OCI-M1 (cell line): ENCODE measurements at regions not wholly inside any gene's neighbourhood (a gene's known extent, or its start where the extent isn't known, plus 50 kb on each side); places are given as distances from the start of the nearest gene placed in this dataset.

Experiments
- DNase-seq: peaks from one replicate; lab custom pipeline; 2025; lab: John Stamatoyannopoulos, UW

DNA sequence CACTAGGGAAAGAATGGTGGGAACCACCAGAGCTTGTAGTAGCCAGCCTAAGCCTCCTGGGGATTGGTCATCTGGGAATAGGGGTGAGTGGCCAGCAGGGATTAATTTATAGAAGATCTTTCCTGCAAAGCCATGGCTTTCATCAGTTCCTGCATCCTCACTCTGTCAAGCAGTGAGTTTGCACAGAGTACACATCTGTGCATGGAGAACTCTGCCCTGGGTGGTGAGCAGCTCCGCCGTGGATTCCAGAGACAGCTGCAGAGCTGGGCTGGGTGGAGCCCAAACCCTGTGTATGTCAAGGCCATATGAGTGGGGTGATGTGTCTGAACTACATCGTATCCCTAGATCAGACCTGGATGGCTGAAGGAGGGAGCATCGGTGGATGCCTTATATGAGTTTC is 182.2 kb downstream of the GLI2 start:
- no peak for DNase-seq

DNA sequence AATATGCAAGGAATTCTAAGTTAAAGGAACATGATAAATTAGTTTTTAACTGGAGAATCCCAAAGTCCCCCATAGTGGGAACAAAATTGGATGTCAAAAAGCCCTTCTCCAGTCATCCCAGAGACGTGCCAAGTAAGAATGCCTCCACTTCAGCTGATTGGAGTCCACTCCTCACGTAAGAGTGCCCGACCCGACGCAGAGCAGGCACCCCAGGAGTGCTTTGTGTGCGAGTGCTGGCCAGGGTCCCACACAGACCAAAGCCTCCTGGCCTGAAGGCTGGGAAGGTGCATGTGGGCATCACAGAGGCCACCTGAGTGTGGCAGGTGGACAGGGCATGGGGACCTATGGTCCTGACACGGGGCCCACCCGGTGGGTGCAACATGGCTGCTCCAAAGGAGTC is 183.5 kb downstream of the GLI2 start:
- DNase-seq = no peak

DNA sequence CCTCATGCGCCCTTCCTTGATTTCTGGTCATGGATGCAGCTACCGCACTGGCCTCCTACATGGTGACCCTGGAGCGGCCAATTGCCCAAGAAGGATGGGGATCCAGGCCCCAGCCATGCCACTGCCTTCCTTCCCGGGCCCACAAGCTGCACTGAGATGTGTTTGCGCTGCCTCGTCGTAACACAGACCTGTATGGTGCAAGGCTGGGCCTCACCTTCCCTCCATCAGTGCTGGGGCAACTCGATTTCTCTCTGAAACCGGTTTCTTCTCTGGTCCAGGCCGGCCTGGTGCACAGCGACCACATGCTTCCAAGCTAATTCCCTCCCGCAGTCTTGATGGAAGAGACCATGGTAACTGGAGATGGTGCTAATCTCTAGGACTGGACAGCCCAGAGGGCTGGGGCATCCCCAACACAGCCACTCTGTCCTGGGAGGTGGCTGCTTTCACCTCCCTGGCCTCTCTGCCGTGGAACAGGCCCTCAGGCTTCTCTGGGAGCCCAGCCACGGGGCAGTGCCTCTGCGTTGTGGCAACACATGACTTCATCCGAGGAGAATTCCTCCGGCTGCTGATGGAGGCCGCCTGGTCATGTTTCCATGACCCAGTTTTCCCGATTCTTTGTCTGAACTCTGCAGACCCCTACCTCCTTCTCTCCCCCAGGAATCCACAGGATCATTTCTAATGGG is 184.2 kb downstream of the GLI2 start:
- DNase-seq = no peak

DNA sequence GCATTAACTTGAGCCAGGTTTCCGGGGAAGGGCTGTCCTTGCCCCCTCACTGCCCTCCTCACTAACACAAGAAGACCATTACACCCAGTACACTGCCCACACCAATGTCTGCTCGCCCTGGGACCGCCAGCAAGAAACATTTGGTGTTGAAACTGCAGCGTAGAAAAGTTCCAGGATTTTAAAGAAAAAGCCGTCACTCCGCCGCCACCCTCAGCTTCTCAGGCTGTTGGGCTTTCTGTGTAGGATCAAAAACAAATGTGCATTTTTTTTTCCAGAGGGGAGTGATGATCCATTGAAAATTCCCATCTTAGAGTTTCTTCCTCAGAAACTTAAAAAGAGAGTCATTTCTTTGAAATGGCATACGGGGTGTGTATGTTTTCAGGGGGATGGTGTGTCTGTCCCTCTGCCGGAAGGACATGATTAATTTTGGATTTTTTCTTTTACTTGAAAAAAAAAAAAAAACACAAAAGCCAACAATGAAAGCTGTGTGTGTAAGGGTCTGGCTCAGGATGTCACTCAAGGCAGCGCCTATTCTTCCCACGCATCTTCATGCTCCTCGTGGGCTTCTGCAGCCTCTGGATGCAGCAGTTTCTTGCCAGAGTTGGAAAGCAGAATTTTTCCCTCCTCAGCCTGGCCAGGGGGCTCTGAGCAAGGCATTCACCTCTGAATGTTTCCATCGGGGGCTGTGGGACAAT is 184.9 kb downstream of the GLI2 start:
- DNase-seq = no peak

DNA sequence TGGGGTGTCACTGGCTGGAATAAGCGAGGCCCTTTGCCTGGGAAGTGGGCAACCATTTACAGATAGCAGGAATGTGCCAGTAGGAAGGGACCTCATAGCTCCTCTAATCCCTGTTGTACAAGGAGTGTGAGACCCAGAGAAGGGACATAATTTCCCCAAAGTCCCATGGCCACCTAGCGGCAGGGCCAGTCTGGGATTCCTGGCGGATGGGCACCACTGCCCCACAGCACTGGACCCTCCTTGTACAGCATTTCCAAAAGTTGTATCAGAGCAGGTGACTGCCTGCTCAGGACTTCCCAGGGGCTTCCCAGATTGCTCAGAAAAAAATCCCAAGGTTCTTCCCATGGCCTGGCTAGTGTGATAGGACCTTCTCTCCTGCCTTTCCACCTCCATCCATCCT is 185.8 kb downstream of the GLI2 start:
- no peak for DNase-seq

DNA sequence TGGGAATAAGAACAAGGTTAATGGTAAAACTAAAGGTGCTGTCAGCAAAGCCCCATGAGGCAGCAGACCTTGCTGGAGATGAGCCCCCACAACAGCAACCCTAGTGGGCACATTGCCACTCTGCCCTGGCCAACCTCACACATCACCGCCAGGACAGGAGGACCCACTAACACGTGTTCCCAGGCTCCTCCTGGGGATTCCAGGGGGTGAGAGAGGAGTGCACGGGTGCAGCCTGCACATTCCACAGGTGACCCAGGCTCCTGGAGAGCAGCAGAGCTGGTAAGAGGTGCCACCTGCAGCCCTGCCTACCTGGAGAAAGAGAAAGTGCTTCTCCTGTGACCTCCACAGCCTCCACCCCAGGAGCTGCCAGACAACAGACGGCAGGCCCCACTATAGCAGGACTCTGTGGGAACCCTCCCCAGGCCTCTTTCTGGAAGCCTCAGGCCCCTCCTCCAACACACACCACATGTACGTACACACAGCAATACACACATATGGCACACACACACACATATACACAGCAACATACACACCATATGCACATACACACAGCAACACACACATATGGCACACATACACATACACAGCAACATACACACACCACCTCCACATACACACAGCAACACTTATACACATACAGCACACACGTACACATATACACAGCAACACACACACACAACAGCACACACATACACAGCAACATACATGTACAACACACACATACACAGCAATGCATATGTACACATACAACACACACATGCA is 187.1 kb downstream of the GLI2 start:
- no peak for DNase-seq

DNA sequence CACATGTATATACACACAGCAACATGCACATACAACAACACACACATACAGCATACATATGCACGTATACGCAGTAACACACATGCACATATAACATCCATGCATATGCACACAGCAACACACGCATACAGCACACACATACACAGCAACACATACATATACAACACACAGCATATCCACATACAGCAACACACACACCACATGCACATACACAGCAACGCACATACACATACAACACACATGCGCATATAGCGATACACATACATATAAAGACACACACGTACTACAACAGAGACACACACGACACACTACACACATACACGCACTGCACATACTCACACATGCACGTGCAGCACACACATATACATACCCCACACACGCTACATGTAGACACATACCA is 187.8 kb downstream of the GLI2 start:
- no peak for DNase-seq

DNA sequence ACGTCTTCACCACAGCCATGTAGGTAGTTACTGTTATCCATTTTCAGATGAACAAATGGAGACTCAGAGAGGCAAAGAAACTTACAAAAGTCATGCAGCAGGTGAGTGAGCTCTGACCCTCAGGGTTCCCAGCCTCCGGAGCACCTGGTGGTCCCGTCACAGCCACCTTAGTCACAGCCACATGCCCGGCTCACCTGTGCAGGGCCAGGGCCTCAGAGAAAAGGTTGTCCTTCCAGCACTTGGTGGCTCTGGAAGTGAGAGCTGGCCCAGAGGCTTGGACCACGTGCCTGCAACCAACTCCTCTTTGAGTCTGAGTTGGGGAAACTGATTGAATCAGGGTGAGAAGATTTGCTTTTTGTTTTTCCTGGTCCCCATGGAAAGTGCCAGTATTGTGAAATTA is 189.3 kb downstream of the GLI2 start:
- no peak for DNase-seq

DNA sequence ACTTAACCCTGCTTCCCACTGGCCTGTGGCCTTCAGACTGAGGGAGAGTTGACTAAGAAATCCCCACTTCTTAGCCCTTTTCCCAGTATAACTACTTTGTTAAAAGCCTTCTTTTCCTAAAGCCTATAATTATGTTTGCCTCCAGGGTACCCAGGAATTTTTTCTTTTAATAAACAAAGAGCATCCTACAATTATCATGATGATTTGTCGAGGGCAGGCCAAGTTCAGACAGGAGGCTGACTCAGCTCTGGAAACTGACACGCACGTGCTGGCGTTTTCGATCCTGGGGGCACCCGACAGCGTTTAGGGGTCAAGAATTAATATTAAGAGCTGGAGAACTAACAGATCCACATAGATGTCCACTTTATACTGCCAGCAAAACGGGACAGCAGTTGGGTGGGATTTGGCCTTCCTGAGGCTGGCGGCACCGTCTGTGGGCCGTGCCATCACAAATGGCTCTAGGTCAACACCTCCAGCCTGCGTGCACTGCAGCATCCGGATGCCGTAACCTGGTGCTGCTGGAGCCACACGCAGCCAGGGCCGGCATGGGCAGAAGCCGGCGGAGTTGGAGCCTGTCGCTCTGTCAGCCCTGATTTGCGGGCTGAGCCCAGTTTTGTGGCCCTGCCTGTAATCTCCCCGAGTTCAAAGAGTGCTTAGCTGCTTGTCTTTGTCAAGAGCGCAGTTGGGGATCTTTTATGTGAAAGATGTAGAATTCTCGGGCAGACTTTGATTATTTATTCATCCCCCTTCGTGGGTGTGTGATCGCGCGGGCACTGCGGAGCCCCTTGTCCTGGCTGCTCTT is 191.0 kb downstream of the GLI2 start:
- DNase-seq = no peak

DNA sequence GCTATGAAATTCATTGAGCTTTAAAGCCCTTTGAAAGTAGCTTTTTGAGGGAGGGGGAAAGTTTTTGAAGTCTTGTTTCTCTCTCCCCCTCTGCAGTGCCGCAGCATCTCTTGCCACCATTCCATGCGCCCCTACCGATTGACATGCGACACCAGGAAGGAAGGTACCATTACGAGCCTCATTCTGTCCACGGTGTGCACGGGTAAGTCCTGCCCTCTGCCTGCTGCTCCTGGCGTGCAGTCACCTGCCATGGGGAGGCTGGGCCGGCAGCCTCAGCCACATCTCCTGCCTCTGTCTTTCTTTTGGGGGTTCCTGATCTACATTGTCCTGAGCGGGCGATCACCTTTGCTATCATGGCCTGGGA is 191.6 kb downstream of the GLI2 start:
- no peak for DNase-seq

DNA sequence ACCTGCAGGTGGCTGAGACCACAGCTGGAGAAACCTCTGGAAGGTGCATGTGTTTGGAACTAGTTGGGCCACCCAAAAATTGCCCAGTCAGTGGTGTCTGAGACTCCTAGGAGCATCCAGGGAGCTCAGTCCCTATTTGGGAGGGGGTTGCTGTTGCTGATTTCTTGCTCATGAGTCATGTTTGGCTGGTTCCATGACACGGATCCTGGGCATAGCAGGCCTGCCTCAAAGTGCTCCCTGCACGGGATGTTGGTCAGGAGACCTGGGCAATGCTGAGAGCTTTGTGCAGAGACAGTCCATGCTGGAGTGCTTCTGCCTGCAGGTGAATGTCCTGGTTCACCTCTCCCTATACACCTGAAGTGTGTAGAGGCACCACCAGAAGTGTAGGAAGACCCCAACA is 194.2 kb downstream of the GLI2 start:
- no peak for DNase-seq

DNA sequence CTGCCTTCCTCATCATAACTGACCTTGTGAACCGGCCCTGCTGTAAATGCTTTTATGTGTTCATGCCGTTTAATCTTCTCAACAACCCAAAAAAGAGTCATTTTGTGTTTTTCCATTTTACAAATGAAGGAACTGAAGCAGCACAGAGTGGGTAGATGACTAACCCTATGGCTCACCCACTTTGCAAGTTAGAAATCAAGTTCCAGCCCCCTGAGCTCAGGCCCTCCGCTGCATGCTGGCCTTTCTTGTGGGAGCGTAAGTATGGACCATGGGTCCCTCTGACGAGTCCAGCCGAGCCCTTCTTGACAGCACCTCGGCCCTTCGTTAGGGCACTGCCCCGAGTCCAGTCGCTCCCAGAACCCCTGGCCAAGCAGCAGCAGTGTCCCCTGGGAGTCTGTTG is 194.6 kb downstream of the GLI2 start:
- DNase-seq = no peak

DNA sequence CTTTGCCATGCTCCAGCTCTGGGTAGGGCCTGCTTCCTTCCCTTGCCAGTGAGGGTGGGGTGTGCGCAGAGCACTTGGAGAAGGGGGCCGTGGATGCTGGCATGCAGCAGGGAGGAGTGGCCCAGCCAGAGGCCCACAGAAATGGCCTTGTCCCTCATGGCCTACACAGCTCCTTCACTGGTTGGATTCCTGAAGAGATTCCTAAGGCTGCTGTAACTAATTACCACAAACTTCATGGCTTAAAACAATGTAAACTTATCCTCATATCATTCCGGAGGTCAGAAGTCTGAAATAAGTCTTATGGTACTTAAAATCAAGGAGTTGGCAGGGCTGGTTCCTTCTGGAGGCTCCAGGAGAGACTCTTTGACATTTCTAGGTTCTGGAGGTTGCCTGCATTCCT is 195.2 kb downstream of the GLI2 start:
- DNase-seq = no peak

DNA sequence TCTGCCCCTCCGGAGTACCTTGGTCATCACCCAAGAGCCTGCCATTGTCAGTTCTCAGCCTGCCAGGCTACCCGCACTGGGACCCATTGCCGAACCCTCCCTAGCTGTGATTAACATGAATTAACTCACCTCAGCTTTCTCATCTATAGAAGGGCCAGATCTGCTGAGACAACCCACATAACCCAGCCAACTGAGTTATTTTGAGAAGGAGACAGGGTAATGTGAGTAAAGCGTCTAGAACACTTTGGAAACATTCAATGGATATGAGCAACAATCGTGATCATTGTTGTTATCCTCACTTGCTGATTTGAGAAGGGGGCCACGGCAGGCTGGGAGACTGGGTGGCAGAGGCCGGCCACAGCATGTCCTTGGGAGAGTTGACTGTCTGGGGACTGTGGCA is 196.8 kb downstream of the GLI2 start:
- DNase-seq = no peak

DNA sequence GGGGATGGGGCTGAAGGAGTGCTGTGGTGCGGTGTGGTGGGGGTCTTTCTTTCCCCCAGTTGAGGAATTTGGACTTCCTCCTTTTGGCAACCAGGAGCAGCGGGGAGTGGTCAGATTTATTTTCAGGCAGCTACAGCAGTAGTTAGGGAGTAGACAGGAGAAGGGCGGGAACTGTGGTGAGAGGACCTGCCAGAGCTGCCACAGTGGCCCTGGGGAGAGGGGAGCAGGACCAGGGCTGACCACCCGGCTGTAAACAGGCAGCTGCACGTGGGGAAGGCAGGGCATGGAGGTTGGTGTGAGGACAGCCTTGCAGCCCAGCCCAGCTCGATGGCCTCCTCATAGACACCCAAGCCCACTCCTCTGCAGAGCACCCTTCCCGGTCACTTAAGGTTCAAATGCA is 197.2 kb downstream of the GLI2 start:
- DNase-seq = no peak

DNA sequence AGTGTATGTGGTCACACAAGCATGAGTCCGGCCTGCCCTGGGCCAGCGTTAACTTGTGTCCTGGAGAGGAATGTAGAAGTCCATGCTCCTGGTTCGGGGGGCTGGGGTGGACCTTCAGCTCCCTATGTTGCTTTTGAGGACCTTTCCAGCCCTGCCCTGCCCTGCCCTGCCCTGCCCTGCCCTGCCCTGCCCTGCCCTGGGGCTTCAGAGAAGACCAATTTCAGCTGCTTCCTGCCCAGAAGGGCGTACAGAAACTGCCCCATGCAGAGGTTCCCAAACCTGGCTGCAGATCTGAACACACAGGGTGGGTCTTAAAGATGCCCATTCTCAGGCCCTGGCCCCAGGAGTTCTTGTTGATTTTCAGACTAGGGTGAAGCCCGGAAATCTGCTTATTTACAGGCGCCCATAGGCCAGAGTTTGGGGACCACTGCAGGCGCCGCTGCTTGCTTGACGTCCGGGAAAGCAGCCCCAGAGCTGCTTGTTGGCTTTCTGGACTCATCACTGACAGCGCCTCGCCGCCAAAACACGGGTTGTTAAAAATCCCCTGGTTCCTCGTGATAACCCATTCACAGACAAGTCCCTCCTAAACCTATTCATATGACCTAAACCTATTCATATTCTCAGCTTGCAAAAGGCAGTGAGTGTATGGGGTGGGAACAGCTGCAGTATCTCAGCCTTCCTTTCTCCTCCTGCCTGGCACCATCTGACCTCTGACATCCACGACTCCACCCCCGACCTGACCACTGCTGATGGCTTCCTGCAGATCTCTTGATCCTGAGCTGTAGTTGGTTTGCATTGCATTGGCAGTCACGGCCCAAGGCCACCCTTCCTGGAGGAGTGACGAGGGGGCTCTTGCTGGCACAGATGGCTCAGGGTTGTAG is 198.3 kb downstream of the GLI2 start:
- DNase-seq = no peak

DNA sequence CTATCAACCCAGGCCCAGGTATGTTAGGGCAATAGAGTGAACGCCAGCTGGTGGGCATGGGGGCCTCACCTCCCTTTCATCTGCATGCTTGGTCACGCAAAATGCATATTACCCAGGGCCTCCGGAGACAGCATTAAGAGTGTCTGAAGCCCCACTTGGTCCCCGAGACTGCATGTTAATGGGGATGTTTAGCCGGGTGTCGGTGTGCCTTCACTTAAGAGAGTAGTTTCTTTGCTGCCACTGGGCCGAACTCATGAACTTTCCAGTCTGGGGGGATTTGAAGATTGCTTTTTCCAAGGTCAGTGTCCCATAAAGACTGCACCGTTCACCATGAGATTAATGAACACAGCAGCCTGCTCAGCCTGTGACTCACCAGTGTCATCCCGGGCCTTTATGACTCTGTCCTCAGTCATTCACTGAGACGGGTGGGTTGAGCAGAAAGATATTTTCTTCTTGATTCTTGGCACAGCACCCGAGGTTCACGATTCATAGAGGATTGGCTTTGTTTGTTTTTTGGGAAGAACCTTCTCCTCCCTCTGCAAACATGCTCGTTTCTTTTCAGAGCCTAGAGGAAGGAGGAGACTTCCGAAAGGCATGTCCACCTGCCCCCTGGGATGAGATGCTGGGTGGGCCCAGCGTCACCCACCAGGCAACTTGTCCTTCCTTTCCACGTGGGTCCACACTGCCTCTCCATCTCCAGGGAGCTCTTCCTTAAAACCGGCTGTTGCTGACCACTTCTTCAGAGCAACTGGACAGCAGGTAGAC is 199.1 kb downstream of the GLI2 start:
- no peak for DNase-seq

DNA sequence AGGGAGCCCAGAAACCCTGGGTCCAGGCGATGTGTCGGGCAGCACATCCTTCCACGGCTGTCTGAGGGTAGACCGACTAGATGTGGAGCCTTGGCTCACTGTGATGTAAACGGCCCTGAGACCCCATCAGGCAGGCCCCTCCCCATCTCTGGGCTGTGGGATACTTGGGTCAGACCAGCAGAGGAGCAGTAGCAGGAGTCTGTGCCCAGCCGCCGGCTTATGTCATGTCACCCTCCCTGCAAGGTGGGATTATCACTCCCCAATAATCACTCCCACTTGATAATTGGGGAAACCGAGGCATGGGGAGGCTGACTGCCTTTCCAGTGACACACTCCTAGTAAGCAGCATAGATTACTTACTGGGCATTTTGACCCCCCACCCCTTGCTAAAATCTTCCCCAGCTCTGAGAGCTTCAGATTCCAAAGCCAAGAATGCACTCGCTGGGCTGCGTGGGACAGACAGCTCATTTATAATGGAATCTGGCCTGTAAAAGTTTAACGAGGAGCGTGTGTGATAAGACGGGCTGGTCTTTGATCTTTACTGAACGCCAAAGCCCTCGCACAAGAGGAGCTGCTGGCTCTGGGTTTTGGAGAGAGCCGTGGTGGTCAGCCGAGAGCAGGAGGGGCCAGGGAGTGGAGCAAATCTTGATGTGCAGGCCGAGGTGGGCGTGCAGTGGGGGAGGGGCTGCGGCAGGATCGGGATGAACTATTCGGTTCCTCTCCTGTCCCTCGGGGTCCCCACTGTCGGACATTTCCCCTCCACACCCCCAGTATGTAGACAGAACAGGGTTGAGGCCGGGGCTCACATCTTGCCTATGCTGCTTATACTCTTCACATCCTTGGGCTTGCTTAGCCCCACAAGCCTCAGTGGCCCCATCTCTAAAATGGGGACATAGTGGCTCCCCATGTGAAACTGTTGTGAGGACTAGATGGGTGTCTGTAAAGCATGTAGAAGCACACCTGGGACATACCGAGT is 200.0 kb downstream of the GLI2 start:
- no peak for DNase-seq

DNA sequence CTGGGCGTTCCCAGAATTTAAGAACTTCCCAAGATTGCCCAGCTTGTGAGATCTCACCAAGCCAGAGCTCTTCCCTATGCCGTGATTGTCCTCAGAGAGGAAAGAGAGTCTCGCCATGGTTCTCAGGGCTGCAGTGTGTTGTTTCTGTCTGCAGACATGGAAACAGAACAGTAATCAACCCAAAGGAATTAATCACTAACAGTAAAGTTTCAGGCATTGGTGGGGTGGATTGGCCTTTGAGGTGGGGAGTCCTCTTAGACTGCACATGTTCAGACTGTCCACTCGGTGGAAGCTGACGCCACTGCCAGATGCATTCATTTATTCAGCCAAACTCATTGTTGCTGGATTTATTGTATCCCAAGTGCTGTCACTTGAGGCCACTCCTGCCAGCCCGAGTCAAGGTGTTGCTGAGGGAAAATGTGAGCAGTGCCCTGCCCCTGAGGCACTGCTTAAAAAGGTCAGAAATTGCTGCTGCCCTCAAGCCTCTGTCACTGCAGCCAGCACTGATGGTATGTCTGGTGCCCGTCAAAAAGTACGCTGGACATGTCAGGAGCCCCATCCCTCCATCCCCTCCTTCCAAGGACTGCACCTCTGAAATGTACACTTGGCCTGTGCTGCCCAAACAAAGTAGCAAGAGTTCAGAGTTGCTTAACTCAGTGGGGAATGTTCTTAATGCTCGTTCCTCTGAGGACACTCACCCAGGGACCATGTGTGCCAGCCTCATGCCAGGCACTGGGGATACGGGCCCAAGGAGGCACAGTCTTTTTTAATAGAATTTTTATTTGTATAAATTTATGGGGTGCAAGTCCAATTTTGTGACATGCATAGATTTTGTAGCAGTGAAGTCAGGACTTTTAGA is 201.0 kb downstream of the GLI2 start:
- DNase-seq = no peak
